SK-N-SH (cell line): ENCODE measurements at regions not wholly inside any gene's neighbourhood (a gene's known extent, or its start where the extent isn't known, plus 50 kb on each side); places are given as distances from the start of the nearest gene placed in this dataset.

Source experiments
- FOXM1 ChIP-seq: IDR thresholded peaks from 2 replicates; pipeline ENCODE4 v1.4.0; 2012; ENCODE audit warnings: low read depth, mild to moderate bottlenecking
- MAX ChIP-seq: IDR thresholded peaks from 2 replicates; pipeline ENCODE4 v1.4.0; 2012; ENCODE audit warnings: low read depth
- NFIC ChIP-seq: IDR thresholded peaks from 2 replicates; pipeline ENCODE4 v1.4.0; 2012; ENCODE audit warnings: borderline replicate concordance
- YY1 ChIP-seq: IDR thresholded peaks from 2 replicates; pipeline ENCODE4 v1.4.0; 2012; ENCODE audit warnings: low read depth, mild to moderate bottlenecking
- TF ChIP-seq, protein P1 (sequence below): fragments of 200-600 bp; sonication (generic); IDR thresholded peaks from 2 replicates; pipeline ENCODE4 v1.6.1; 2017; ENCODE audit warnings: antibody characterized with exemption, mild to moderate bottlenecking, moderate library complexity

- TF ChIP-seq NFIC (no peak), MAX (no peak), FOXM1 (no peak), YY1 (no peak)
- TF ChIP-seq, protein P1, sequence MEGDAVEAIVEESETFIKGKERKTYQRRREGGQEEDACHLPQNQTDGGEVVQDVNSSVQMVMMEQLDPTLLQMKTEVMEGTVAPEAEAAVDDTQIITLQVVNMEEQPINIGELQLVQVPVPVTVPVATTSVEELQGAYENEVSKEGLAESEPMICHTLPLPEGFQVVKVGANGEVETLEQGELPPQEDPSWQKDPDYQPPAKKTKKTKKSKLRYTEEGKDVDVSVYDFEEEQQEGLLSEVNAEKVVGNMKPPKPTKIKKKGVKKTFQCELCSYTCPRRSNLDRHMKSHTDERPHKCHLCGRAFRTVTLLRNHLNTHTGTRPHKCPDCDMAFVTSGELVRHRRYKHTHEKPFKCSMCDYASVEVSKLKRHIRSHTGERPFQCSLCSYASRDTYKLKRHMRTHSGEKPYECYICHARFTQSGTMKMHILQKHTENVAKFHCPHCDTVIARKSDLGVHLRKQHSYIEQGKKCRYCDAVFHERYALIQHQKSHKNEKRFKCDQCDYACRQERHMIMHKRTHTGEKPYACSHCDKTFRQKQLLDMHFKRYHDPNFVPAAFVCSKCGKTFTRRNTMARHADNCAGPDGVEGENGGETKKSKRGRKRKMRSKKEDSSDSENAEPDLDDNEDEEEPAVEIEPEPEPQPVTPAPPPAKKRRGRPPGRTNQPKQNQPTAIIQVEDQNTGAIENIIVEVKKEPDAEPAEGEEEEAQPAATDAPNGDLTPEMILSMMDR, result no peak
Measured at GRCh38 chr1:195569934-195570333, 1038.3 kb downstream of the KCNT2 start.
